Cardiac muscle cell (in vitro differentiated cells and primary cell): ENCODE measurements at regions not wholly inside any gene's neighbourhood (a gene's known extent, or its start where the extent isn't known, plus 50 kb on each side); places are given as distances from the start of the nearest gene placed in this dataset.

Experiments
- DNase-seq, 2 donors: peaks; one replicate each; pipeline versions ENCODE4 v3.0.0 to v3.0.0-alpha.2; 2010 to 2017; ENCODE audit warnings: low read depth in 1 of 2, low spot score in 1 of 2
- H3K27ac ChIP-seq: fragments of 200-600 bp; sonication (generic); 2 replicates; pipeline ENCODE4 v1.5.1; 2016
- H3K27me3 ChIP-seq: fragments of 200-600 bp; sonication (generic); 2 replicates; pipeline ENCODE4 v1.6.0; 2016; ENCODE audit warnings: control low read depth
- H3K36me3 ChIP-seq: fragments of 200-600 bp; sonication (generic); 2 replicates; pipeline ENCODE4 v1.5.1; 2016; ENCODE audit warnings: control low read depth
- H3K4me1 ChIP-seq: fragments of 200-600 bp; sonication (generic); 2 replicates; pipeline ENCODE4 v1.8.1; 2017; ENCODE audit warnings: low read depth, mild to moderate bottlenecking, mixed run types
- H3K4me3 ChIP-seq: fragments of 200-600 bp; sonication (generic); 2 replicates; pipeline ENCODE4 v1.5.1; 2016; ENCODE audit warnings: mild to moderate bottlenecking
- H3K9me3 ChIP-seq: fragments of 200-600 bp; sonication (generic); 2 replicates; pipeline ENCODE4 v1.5.1; 2017; ENCODE audit warnings: low read depth, mild to moderate bottlenecking, control low read depth
- CTCF ChIP-seq: IDR thresholded peaks from 2 replicates; pipeline ENCODE4 v1.5.1; 2012; ENCODE audit warnings: low read depth, mild to moderate bottlenecking, low read length

- no peak for DNase-seq
- no peak for TF ChIP-seq CTCF
- no peaks in the 10 kb centered on the region for H3K36me3 ChIP-seq
- H3K27ac ChIP-seq: no peak overlapping the region
- no peaks in the 10 kb centered on the region for H3K4me1 ChIP-seq
- no peaks in the 10 kb centered on the region for H3K27me3 ChIP-seq
- no peaks in the 10 kb centered on the region for H3K9me3 ChIP-seq
- no peak overlapping the region for H3K4me3 ChIP-seq
Observed at GRCh38 chr9:117858561-117858960, 154.4 kb downstream of the TLR4 start.

GRCh38 chr9:117860849-117861248, 156.6 kb downstream of the TLR4 start:
- TF ChIP-seq CTCF: no peak
- DNase-seq: no peak
- no peaks in the 10 kb centered on the region for H3K36me3 ChIP-seq
- no peaks in the 10 kb centered on the region for H3K4me1 ChIP-seq
- H3K4me3 ChIP-seq: no peak overlapping the region
- H3K27ac ChIP-seq: no peak overlapping the region
- H3K27me3 ChIP-seq: no peaks in the 10 kb centered on the region
- H3K9me3 ChIP-seq: no peaks in the 10 kb centered on the region

DNA sequence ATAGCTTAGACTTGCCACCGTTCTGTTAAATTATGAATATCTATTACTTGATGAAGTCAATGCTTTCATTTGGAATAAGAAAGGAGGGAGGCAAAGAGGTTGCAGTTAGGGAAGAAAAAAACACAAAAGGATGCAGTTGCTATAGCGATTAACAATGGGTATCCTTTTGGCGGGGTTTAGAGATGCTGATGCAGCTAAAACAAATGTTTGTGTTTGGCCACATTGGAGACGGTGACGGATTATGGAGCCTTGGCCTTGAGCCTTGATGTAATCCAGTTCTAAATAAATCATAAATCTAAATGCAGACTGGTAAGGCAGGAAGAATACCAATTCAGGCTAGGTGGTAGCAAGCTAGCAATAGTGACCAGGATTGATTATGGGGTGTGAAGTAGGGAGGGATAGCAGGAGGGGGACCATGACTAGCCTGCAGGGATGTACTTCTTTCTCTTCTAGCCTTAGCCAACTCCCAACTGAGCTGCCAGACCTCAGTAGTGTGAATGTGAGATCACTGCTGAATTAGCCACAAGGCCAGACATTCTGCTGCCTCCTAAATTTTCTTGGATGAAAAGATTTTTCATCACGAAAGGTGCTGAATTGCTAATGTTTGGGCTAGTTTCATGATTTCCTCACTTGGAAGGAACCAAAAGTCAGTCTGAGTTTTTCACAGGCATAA, 160.3 kb downstream of the TLR4 start:
- Histone ChIP-seq H3K9me3 (no peaks in the 10 kb centered on the region), H3K4me1 (no peaks in the 10 kb centered on the region), H3K27ac (no peak overlapping the region), H3K4me3 (no peak overlapping the region), H3K27me3 (no peaks in the 10 kb centered on the region), H3K36me3 (no peaks in the 10 kb centered on the region)
- no peak for TF ChIP-seq CTCF
- DNase-seq: no peak

GRCh38 chr9:117868594-117868993, 164.4 kb downstream of the TLR4 start:
- Histone ChIP-seq H3K36me3 (no peaks in the 10 kb centered on the region), H3K27me3 (no peaks in the 10 kb centered on the region), H3K9me3 (no peaks in the 10 kb centered on the region), H3K27ac (no peak overlapping the region), H3K4me3 (no peak overlapping the region), H3K4me1 (no peaks in the 10 kb centered on the region)
- no peak for TF ChIP-seq CTCF
- no peak for DNase-seq

GRCh38 chr9:117869287-117869686, 165.1 kb downstream of the TLR4 start:
- Histone ChIP-seq H3K4me1 (no peaks in the 10 kb centered on the region), H3K27me3 (no peaks in the 10 kb centered on the region), H3K27ac (no peak overlapping the region), H3K9me3 (no peaks in the 10 kb centered on the region), H3K36me3 (no peaks in the 10 kb centered on the region), H3K4me3 (no peak overlapping the region)
- TF ChIP-seq CTCF: no peak
- DNase-seq: no peak

DNA sequence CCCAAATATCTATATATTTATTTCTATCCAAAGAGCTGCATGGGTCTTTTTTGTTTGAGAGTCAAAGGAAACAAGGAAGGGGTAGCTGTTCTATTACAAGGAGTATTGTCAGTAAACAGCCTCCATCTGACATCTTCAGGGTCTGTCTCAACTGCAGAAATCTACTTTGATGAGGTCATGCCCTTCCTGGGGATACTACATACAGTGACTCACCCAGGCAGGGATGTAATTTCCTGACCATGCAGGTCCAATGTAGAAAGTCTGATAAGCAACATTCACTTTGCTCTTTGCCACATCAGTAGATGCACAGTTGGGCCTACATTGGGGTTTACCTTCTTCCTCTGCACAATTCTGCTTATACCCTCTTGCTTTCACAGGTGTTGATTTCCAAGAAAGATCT, 165.5 kb downstream of the TLR4 start:
- H3K9me3 ChIP-seq: no peaks in the 10 kb centered on the region
- TF ChIP-seq CTCF: no peak
- H3K27me3 ChIP-seq: no peaks in the 10 kb centered on the region
- DNase-seq: no peak
- no peak overlapping the region for H3K27ac ChIP-seq
- H3K4me1 ChIP-seq: no peaks in the 10 kb centered on the region
- H3K36me3 ChIP-seq: no peaks in the 10 kb centered on the region
- H3K4me3 ChIP-seq: no peak overlapping the region
